Stomach smooth muscle (tissue), 2 donors: ENCODE measurements at regions not wholly inside any gene's neighbourhood (a gene's known extent, or its start where the extent isn't known, plus 50 kb on each side); places are given as distances from the start of the nearest gene placed in this dataset.
"Not testable (repeated sequence)": the region's sequence is repeated elsewhere in the genome, so short reads cannot be mapped to it uniquely, and the experiment has no call there.

Source experiments
- H3K27ac ChIP-seq: one replicate; pipeline ENCODE4 v1.7.0; 2013; ENCODE audit warnings: mild to moderate bottlenecking, low read length, inconsistent platforms
- H3K27me3 ChIP-seq, 2 donors: one replicate each; pipeline ENCODE4 v1.7.0; 2013; ENCODE audit warnings: low read length in 2 of 2; ENCODE audit not compliant: insufficient read depth in 2 of 2, control insufficient read depth in 1 of 2
- H3K36me3 ChIP-seq, 2 donors: one replicate each; pipeline ENCODE4 v1.7.0; 2013; ENCODE audit warnings: low read length in 2 of 2; ENCODE audit not compliant: control insufficient read depth in 2 of 2, insufficient read depth in 2 of 2
- H3K4me1 ChIP-seq: one replicate; pipeline ENCODE4 v1.7.0; 2013; ENCODE audit warnings: low read length; ENCODE audit not compliant: control insufficient read depth, insufficient read depth
- H3K4me3 ChIP-seq, 2 donors: one replicate each; pipeline ENCODE4 v1.7.0; 2013; ENCODE audit warnings: low read length in 2 of 2
- H3K9ac ChIP-seq, 2 donors: one replicate each; pipeline ENCODE4 v1.7.0; 2013; ENCODE audit warnings: low read length in 2 of 2, mild to moderate bottlenecking in 1 of 2
- H3K9me3 ChIP-seq, 2 donors: one replicate each; pipeline ENCODE4 v1.7.0; 2013; ENCODE audit warnings: low read length in 2 of 2; ENCODE audit not compliant: control insufficient read depth in 2 of 2
- donor health status: healthy.
- donor health status: Pancreatic carcinoma.

DNA sequence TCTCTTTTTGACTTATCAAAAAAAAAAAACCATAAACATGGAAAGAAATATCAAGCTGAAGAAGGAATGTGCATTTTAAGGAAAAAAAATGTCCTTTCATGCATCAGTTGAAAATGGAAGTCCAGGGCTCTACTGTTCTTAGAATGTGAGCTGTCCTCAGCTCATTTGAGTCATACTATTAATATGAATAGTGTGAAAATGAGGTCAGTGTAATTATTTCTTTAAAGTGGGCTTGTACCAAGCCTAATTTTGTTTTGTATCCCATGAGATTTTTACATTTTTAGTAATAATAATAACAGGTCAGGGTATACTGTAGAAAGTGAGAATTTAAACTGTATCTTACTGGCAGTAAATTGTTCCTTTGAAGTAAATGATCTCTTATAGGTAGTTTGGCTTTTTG lies 148.5 kb downstream of the NAA11 start:
- H3K9ac ChIP-seq: no peak overlapping the region
- no peaks in the 10 kb centered on the region for H3K36me3 ChIP-seq
- no peak overlapping the region for H3K27ac ChIP-seq
- no peaks in the 10 kb centered on the region for H3K9me3 ChIP-seq
- H3K27me3 ChIP-seq: no peaks in the 10 kb centered on the region
- H3K4me3 ChIP-seq: no peak overlapping the region
- H3K4me1 ChIP-seq: peaks cover 4% of the 10 kb centered on the region

DNA sequence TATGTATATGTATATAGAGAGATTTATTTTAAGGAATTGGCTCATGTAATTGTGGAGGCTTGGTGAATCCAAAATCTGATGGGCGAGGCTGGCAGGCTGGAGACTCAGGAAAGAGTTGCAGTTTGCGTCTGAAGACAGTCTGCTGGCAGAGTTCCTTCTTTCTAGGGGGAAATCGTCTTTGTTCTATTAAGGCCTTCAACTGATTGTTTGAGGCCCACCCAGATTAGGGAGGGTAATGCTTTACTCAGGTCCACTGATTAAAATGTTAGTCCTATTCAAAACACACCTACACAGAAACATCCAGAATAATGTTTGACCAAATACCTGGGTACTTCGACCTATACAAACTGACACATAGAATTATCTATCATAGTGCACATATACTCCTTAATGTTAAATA lies 149.5 kb downstream of the NAA11 start:
- no peak overlapping the region for H3K27ac ChIP-seq
- peaks cover 4% of the 10 kb centered on the region for H3K4me1 ChIP-seq
- no peak overlapping the region for H3K4me3 ChIP-seq
- no peaks in the 10 kb centered on the region for H3K27me3 ChIP-seq
- H3K36me3 ChIP-seq: no peaks in the 10 kb centered on the region
- H3K9ac ChIP-seq: no peak overlapping the region
- no peaks in the 10 kb centered on the region for H3K9me3 ChIP-seq

- Histone ChIP-seq H3K9me3 (no peaks in the 10 kb centered on the region), H3K27me3 (no peaks in the 10 kb centered on the region), H3K27ac (no peak overlapping the region), H3K9ac (no peak overlapping the region), H3K36me3 (no peaks in the 10 kb centered on the region), H3K4me1 (peaks cover 4% of the 10 kb centered on the region), H3K4me3 (no peak overlapping the region)
Measured at GRCh38 chr4:79175716-79176115, 150.1 kb downstream of the NAA11 start.

DNA sequence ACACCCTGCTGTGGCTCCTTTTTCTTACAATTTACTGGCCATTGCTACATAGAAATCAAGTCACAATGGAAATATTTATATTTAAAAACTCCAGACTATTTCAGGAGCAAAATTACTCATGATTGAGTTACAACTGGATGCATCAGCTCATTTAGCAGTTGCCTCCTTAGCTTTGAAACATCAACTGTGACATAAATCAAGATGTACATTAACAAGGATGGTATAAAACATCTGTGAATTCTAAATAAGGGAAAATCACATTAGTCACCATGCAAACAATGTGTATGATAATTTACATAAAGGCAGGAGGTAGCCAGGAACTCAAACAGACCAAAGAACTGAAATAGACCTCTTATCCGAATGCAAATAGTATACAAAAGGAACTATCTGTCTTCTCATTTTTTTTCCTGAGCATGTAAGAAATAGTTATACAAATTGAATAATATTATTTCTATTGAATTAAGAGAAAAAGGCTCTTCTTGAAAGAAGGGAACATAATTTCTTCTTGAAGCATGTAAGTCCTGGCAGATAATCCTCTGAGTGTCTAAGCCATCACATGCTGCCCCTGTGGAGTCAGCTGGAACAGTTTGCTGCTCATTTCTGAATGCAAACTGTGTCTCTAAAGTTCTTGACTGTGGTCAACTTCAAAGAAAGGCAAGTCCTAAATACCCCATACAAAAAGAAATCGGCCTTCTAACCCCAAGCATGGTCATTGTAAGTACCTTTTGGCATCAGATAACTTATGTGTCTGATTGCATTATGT lies 151.2 kb downstream of the NAA11 start:
- no peaks in the 10 kb centered on the region for H3K27me3 ChIP-seq
- H3K4me3 ChIP-seq: no peak overlapping the region
- H3K9ac ChIP-seq: no peak overlapping the region
- H3K27ac ChIP-seq: no peak overlapping the region
- H3K4me1 ChIP-seq: peaks cover 4% of the 10 kb centered on the region
- no peaks in the 10 kb centered on the region for H3K36me3 ChIP-seq
- H3K9me3 ChIP-seq: peaks cover 0 to 3% of the 10 kb centered on the region in 2 donors

GRCh38 chr4:79173186-79173585 lies 152.7 kb downstream of the NAA11 start:
- no peaks in the 10 kb centered on the region for H3K4me1 ChIP-seq
- peak overlapping the region; percentile 26 for H3K27ac ChIP-seq
- H3K27me3 ChIP-seq: no peaks in the 10 kb centered on the region

GRCh38 chr4:79170077-79170476 lies 155.8 kb downstream of the NAA11 start:
- Histone ChIP-seq H3K4me3 (no peak overlapping the region), H3K27me3 (no peaks in the 10 kb centered on the region), H3K27ac (no peak overlapping the region), H3K9ac (no peak overlapping the region), H3K36me3 (no peaks in the 10 kb centered on the region), H3K9me3 (peaks cover 0 to 5% of the 10 kb centered on the region in 2 donors), H3K4me1 (no peaks in the 10 kb centered on the region)

More at GRCh38 chr4:79173186-79173585, 152.7 kb downstream of the NAA11 start:
- no peaks in the 10 kb centered on the region for H3K36me3 ChIP-seq
- no peak overlapping the region for H3K9ac ChIP-seq
- peaks cover 0 to 5% of the 10 kb centered on the region in 2 donors for H3K9me3 ChIP-seq
- no peak overlapping the region for H3K4me3 ChIP-seq

GRCh38 chr4:79164907-79165610 lies 160.8 kb downstream of the NAA11 start:
- no peak overlapping the region for H3K4me3 ChIP-seq
- no peaks in the 10 kb centered on the region for H3K27me3 ChIP-seq
- no peaks in the 10 kb centered on the region for H3K4me1 ChIP-seq
- H3K9ac ChIP-seq: no peak overlapping the region
- peaks cover 0 to 5% of the 10 kb centered on the region in 2 donors for H3K9me3 ChIP-seq
- no peaks in the 10 kb centered on the region for H3K36me3 ChIP-seq
- no peak overlapping the region for H3K27ac ChIP-seq

GRCh38 chr4:79163981-79164490 lies 161.8 kb downstream of the NAA11 start:
- Histone ChIP-seq H3K9ac (no peak overlapping the region), H3K27me3 (no peaks in the 10 kb centered on the region), H3K4me1 (no peaks in the 10 kb centered on the region), H3K36me3 (no peaks in the 10 kb centered on the region), H3K27ac (no peak overlapping the region), H3K9me3 (no peaks in the 10 kb centered on the region), H3K4me3 (no peak overlapping the region)

GRCh38 chr4:79160962-79161361 lies 164.9 kb downstream of the NAA11 start:
- Histone ChIP-seq H3K9ac (no peak overlapping the region), H3K4me1 (no peaks in the 10 kb centered on the region), H3K36me3 (no peaks in the 10 kb centered on the region), H3K27ac (no peak overlapping the region), H3K4me3 (no peak overlapping the region), H3K27me3 (no peaks in the 10 kb centered on the region), H3K9me3 (no peaks in the 10 kb centered on the region)

DNA sequence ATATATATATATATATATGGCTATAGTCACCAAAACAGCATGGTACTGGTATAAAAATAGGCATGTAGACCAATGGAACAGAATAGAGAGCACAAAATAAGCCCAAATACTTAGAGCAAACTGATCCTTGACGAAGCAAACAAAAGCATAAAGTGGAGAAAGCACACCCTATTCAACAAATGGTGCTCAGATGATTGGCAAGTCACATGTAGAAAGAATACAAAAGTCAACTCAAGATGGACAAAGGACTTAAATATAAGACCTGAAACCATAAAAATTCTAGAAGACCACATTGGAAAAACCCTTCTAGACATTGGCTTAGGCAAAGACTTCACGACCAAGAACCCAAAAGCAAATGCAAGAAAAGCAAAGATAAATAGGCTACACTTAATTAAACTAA lies 167.2 kb downstream of the NAA11 start:
- not testable (repeated sequence) for H3K4me3 ChIP-seq, H3K27me3 ChIP-seq, H3K9ac ChIP-seq, H3K4me1 ChIP-seq, H3K27ac ChIP-seq, H3K9me3 ChIP-seq, H3K36me3 ChIP-seq

DNA sequence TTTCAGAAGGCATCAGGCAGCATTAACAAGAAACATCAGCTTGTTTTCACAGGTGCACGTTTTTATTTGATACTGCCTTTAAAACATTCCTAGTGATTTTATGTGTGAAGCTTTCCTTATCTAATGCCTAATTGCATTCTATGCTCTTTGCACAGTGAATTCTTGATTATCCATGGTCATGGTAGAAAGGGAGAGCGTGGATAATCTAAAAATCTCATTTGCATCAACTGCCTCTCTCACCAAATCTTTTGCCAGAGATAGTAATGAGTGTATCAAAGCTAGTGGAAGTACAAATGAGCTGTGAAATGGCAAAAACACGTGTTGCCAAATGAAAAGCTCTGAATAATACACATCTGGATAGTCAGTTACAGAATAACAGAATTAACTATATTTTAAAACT lies 170.5 kb downstream of the NAA11 start:
- no peaks in the 10 kb centered on the region for H3K27me3 ChIP-seq
- no peak overlapping the region for H3K9ac ChIP-seq
- no peak overlapping the region for H3K4me3 ChIP-seq
- no peaks in the 10 kb centered on the region for H3K4me1 ChIP-seq
- no peaks in the 10 kb centered on the region for H3K9me3 ChIP-seq
- H3K36me3 ChIP-seq: no peaks in the 10 kb centered on the region
- H3K27ac ChIP-seq: no peak overlapping the region
